HepG2 (cell line): ENCODE measurements at regions not wholly inside any gene's neighbourhood (a gene's known extent, or its start where the extent isn't known, plus 50 kb on each side); places are given as distances from the start of the nearest gene placed in this dataset.

ENCODE experiments used
- ATAC-seq: fragments of 200-7000 bp; cut with Tn5 transposase; 3 replicates; pipeline ENCODE4 v1.9.1; 2020; ENCODE audit warnings: mild to moderate bottlenecking, moderate library complexity
- BruUV-seq: library from RNA; stranded (reverse); fragments of 400-500 nt; replicated peaks from 2 replicates; lab custom pipeline; 2021; lab: Mats Ljungman, UMichigan
- CTCF ChIA-PET: fragments of 300-600 bp; formaldehyde crosslinking; extraction: SDS; loops from one replicate; lab custom pipeline; 2021; ENCODE audit warnings: low total read pairs, inconsistent platforms, low intra/inter-chr PET ratio; lab: Yijun Ruan, JAX
- POLR2A ChIA-PET: fragments of 350-600 bp; sonication (Branson Sonifier 250); formaldehyde crosslinking; loops from one replicate; lab custom pipeline; 2020; ENCODE audit warnings: antibody characterized with exemption, inconsistent platforms; lab: Yijun Ruan, JAX
- DNase-seq: peaks from one replicate; pipeline ENCODE4 v3.0.0-alpha.2; 2015; ENCODE audit warnings: low spot score
- FAIRE-seq: peaks from 3 replicates; lab custom pipeline; 2011; peaks lifted over from hg19 to GRCh38; lab: Jason Lieb, UNC
- H2AFZ ChIP-seq: one replicate; pipeline ENCODE4 v1.6.1; 2011; ENCODE audit warnings: low read length, inconsistent platforms
- H3K27ac ChIP-seq: fragments of 300-600 bp; 3 replicates; pipeline ENCODE4 v1.8.0; 2011; ENCODE audit warnings: mixed run types, mild to moderate bottlenecking, mixed read lengths, low read length, inconsistent platforms; ENCODE audit not compliant: insufficient read depth; ENCODE audit errors: extremely low read length
- H3K27me3 ChIP-seq, 2 experiments: fragments of 200-600 bp in 1 of 2; 2 replicates in 1 of 2; 3 replicates in 1 of 2; pipeline versions ENCODE4 v1.6.0 to v1.8.0; 2011; ENCODE audit warnings: low read length in 2 of 2, mild to moderate bottlenecking in 2 of 2, moderate library complexity in 2 of 2, inconsistent platforms in 1 of 2; ENCODE audit not compliant: insufficient read depth in 2 of 2, control insufficient read depth in 1 of 2
- H3K36me3 ChIP-seq, 2 experiments: fragments of 200-600 bp in 1 of 2; replicated peaks in 1 of 2; 2 replicates in 1 of 2; 3 replicates in 1 of 2; pipeline versions ENCODE4 v1.5.1 to v1.8.0; 2011; ENCODE audit warnings: low read length in 2 of 2, inconsistent platforms in 1 of 2; ENCODE audit not compliant: insufficient read depth in 2 of 2, control insufficient read depth in 1 of 2
- H3K4me1 ChIP-seq: 2 replicates; pipeline ENCODE4 v1.5.1; 2012; ENCODE audit warnings: low read length, inconsistent platforms; ENCODE audit not compliant: insufficient read depth
- H3K4me2 ChIP-seq: 2 replicates; pipeline ENCODE4 v1.6.0; 2011; ENCODE audit warnings: low read depth, low read length, inconsistent platforms
- H3K4me3 ChIP-seq, 3 experiments: fragments of 200-600 bp in 1 of 3; sonication (generic), shearing (Covaris generic) in 1 of 3; replicated peaks in 1 of 3; 2 replicates each; pipeline ENCODE4 v1.5.1; 2011 to 2016; ENCODE audit warnings: low read length in 3 of 3, inconsistent platforms in 2 of 3, low read depth in 2 of 3, mild to moderate bottlenecking in 2 of 3, control low read depth in 1 of 3, mixed read lengths in 1 of 3; ENCODE audit not compliant: insufficient read depth in 1 of 3
- H3K79me2 ChIP-seq: one replicate; pipeline ENCODE4 v1.6.1; 2011; ENCODE audit warnings: low read length, inconsistent platforms; ENCODE audit not compliant: insufficient read depth
- H3K9ac ChIP-seq: 2 replicates; pipeline ENCODE4 v1.6.0; 2011; ENCODE audit warnings: mild to moderate bottlenecking, low read depth, low read length, inconsistent platforms; ENCODE audit not compliant: insufficient read depth
- H3K9me3 ChIP-seq: 2 replicates; pipeline ENCODE4 v1.5.1; 2012; ENCODE audit warnings: mild to moderate bottlenecking, low read length
- H4K20me1 ChIP-seq: 2 replicates; pipeline ENCODE4 v1.6.0; 2011; ENCODE audit warnings: inconsistent platforms, mild to moderate bottlenecking, low read length, moderate library complexity; ENCODE audit not compliant: insufficient read depth
- DNMT3B ChIP-seq: conservative IDR thresholded peaks from 2 replicates; pipeline ENCODE4 v1.6.1; 2016; ENCODE audit warnings: missing biosample characterization, control low read depth
- HOXD1 ChIP-seq: sonication (generic); formaldehyde crosslinking; IDR thresholded peaks from 2 replicates; pipeline ENCODE4 v1.5.0; 2020; ENCODE audit warnings: missing genetic modification reagents
- KDM5A ChIP-seq: fragments of 200-600 bp; sonication (generic); IDR thresholded peaks from 2 replicates; pipeline ENCODE4 v1.7.0; 2018; ENCODE audit warnings: antibody characterized with exemption, mild to moderate bottlenecking, low read length, borderline replicate concordance
- MEIS1 ChIP-seq: sonication (generic); formaldehyde crosslinking; IDR thresholded peaks from 2 replicates; pipeline ENCODE4 v1.9.0; 2021; ENCODE audit warnings: mild to moderate bottlenecking, missing genetic modification reagents, moderate library complexity, borderline replicate concordance
- MNT ChIP-seq: fragments of 450-650 bp; IDR thresholded peaks from 2 replicates; pipeline ENCODE4 v1.6.1; 2016
- MTF2 ChIP-seq: sonication (generic); formaldehyde crosslinking; IDR thresholded peaks from 2 replicates; pipeline ENCODE4 v1.5.0; 2020; ENCODE audit warnings: missing genetic modification reagents, borderline replicate concordance
- PAWR ChIP-seq: sonication (generic); formaldehyde crosslinking; IDR thresholded peaks from 2 replicates; pipeline ENCODE4 v1.4.0; 2020; ENCODE audit warnings: missing genetic modification reagents, mild to moderate bottlenecking, borderline replicate concordance
- TAF15 ChIP-seq: fragments of 200-400 bp; formaldehyde crosslinking; IDR thresholded peaks from one replicate; pipeline ENCODE4 v1.6.1; 2018; ENCODE audit warnings: mild to moderate bottlenecking, low read depth, low read length; ENCODE audit not compliant: poor library complexity, severe bottlenecking
- XRCC5 ChIP-seq: fragments of 200-400 bp; formaldehyde crosslinking; optimal IDR thresholded peaks from 2 replicates; pipeline ENCODE3; 2017; ENCODE audit warnings: mild to moderate bottlenecking, low read length
- ZFAT ChIP-seq: sonication (generic); formaldehyde crosslinking; conservative IDR thresholded peaks from 2 replicates; pipeline ENCODE4 v1.8.1; 2023; ENCODE audit warnings: missing genetic modification reagents, inconsistent platforms
- ZFYVE20 ChIP-seq: sonication (generic); formaldehyde crosslinking; IDR thresholded peaks from 2 replicates; pipeline ENCODE4 v1.8.0; 2023; ENCODE audit warnings: low read depth, mild to moderate bottlenecking, moderate library complexity, missing genetic modification reagents, borderline replicate concordance
- ZKSCAN5 ChIP-seq: sonication (generic); formaldehyde crosslinking; IDR thresholded peaks from 2 replicates; pipeline ENCODE4 v1.5.1; 2020; ENCODE audit warnings: mild to moderate bottlenecking, missing genetic modification reagents
- ZNF589 ChIP-seq: sonication (generic); formaldehyde crosslinking; conservative IDR thresholded peaks from 2 replicates; pipeline ENCODE4 v1.8.0; 2022; ENCODE audit warnings: mild to moderate bottlenecking, moderate library complexity, missing genetic modification reagents
- ZNF687 ChIP-seq: sonication (generic); formaldehyde crosslinking; IDR thresholded peaks from 2 replicates; pipeline ENCODE4 v1.5.1; 2020; ENCODE audit warnings: mild to moderate bottlenecking, missing genetic modification reagents, moderate library complexity
- ZNF746 ChIP-seq: sonication (generic); formaldehyde crosslinking; IDR thresholded peaks from 2 replicates; pipeline ENCODE4 v1.8.0; 2022; ENCODE audit warnings: mild to moderate bottlenecking, missing genetic modification reagents
- WGBS: methylation state at CpG from one replicate; pipeline ENCODE4 v1.1.6; 2017; ENCODE audit warnings: low lambda C conversion rate; 5-methylcytosine and 5-hydroxymethylcytosine counted together
- in situ Hi-C: cut with HindIII; loops from 2 replicates; pipeline ENCODE4 v1.10.0; 2017; ENCODE audit warnings: low pct_unique_long_range_greater_than_20kb; ENCODE audit not compliant: extremely low pct_ligation_motif_present
- intact Hi-C: fragments of 100-400 bp; cut with micrococcal nuclease; formaldehyde crosslinking; loops from one replicate; pipeline ENCODE4 v1.10.0; 2022; ENCODE audit not compliant: unreplicated experiment

DNA sequence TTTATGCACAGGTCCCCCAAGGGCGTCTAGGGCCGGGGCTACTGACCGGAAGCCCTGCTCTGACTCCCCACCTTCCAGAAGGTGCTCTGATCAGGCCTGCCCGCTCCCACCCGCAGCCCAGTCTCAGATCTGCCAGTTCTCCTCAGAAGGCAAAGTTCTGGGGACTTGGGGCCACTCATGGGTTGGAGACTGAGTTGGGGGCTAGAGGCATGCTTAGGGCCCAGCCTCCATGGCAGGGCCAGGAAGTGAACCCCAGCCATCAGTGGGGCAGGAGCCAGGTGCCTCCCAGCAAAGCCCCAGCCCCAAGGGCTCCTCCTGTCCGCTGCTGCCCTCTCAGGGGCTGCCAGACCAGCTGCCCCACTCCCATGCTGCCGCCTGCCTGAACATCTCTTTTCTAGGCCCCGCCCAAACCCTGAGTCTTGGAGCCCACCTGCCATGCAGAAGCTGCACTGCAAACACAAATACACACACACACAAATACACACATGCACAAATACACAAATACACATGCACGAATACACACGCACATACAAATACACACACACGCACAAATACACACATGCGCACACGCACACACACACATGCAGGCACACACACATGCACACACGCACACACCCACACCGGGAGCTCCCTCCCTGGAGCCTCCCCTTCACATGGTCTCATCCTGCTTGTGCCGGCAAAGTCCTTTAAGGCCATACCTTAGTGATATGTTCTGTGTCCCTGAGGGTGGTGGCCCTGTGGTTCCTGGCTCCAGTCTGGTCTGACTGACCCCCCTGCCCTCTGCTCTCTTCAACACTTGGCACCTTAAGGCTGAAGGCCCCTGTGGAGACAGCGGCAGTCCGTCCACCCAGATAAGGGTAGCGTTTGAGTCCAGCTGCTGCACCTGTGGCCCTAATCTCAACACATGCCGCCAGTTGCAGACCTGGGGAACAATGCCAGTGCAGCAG lies 59.2 kb upstream of the KLF13 start (continued):
- TF ChIP-seq MNT = peak; percentile 79
- no peak for TF ChIP-seq ZFAT (CRISPR knock-in tag)
- no peak for TF ChIP-seq ZNF589

- DNase-seq = no peak
- in situ Hi-C loops (no loop called here), intact Hi-C loops (no loop called here)
- no peak overlapping the region for H3K4me3 ChIP-seq
- H3K79me2 ChIP-seq = no peaks in the 10 kb centered on the region
- WGBS = 65% methylated on average over 2 of the region's 2 CpGs
- no TSS peak for BruUV-seq
- no peak for FAIRE-seq
- peaks cover 64% of the 10 kb centered on the region for H3K4me1 ChIP-seq
- 0 out of 5 replicates have a peak, but pooled peaks cover 0 to 1% of the 10 kb centered on the region in 2 experiments for H3K27me3 ChIP-seq
- H4K20me1 ChIP-seq = no peaks in the 10 kb centered on the region
- no peak overlapping the region for H3K27ac ChIP-seq
- no peak overlapping the region for H2AFZ ChIP-seq
- no peaks in the 10 kb centered on the region for H3K36me3 ChIP-seq
- H3K9me3 ChIP-seq = no peaks in the 10 kb centered on the region
- ATAC-seq = no peak
- POLR2A ChIA-PET = no interaction called here
- CTCF ChIA-PET = no interaction called here
- no peak overlapping the region for H3K4me2 ChIP-seq
- H3K9ac ChIP-seq = no peak overlapping the region
- TF ChIP-seq HOXD1 (CRISPR knock-in tag) (no peak), MTF2 (CRISPR knock-in tag) (no peak), ZFYVE20 (CRISPR knock-in tag) (no peak), MEIS1 (CRISPR knock-in tag) (no peak), XRCC5 (no peak), DNMT3B (CRISPR knock-in tag) (no peak), TAF15 (no peak), KDM5A (no peak), PAWR (no peak), ZKSCAN5 (CRISPR knock-in tag) (no peak), ZNF746 (CRISPR knock-in tag) (no peak), ZNF687 (CRISPR knock-in tag) (no peak)
These were observed 58.5 kb upstream of the KLF13 start for GRCh38 chr15:31268108-31268501.
